Endometrial microvascular endothelial cells (primary cell): ENCODE measurements at regions not wholly inside any gene's neighbourhood (a gene's known extent, or its start where the extent isn't known, plus 50 kb on each side); places are given as distances from the start of the nearest gene placed in this dataset.

Experiments
- in situ Hi-C: cut with HindIII; loops from 2 replicates; pipeline ENCODE4 v1.10.0; 2017; ENCODE audit warnings: low sequenced_read_pairs, low pct_unique_long_range_greater_than_20kb; ENCODE audit errors: inconsistent ontology term

- in situ Hi-C loops = no loop called here
Measured at GRCh38 chr17:71260366-71260940, 860.4 kb upstream of the SOX9 start.

- in situ Hi-C loops = no loop called here
Measured at GRCh38 chr17:71262586-71262985, 858.2 kb upstream of the SOX9 start.

GRCh38 chr17:71267668-71268067 is 853.2 kb upstream of the SOX9 start:
- in situ Hi-C loops = no loop called here

GRCh38 chr17:71269201-71269600 is 851.6 kb upstream of the SOX9 start:
- in situ Hi-C loops = no loop called here

- in situ Hi-C loops = no loop called here
Measured at GRCh38 chr17:71273441-71273840, 847.4 kb upstream of the SOX9 start.

- in situ Hi-C loops = no loop called here
Measured at GRCh38 chr17:71276079-71276478, 844.7 kb upstream of the SOX9 start.

GRCh38 chr17:71283486-71283885 is 837.3 kb upstream of the SOX9 start:
- in situ Hi-C loops = no loop called here

- in situ Hi-C loops = no loop called here
Measured at GRCh38 chr17:71284032-71284755, 836.6 kb upstream of the SOX9 start.

- in situ Hi-C loops = no loop called here
Measured at GRCh38 chr17:71286625-71287024, 834.2 kb upstream of the SOX9 start.

- in situ Hi-C loops = no loop called here
Measured at GRCh38 chr17:71287071-71287823, 833.6 kb upstream of the SOX9 start.

- in situ Hi-C loops = no loop called here
Measured at GRCh38 chr17:71292006-71292405, 828.8 kb upstream of the SOX9 start.

- in situ Hi-C loops = no loop called here
Measured at GRCh38 chr17:71296005-71296404, 824.8 kb upstream of the SOX9 start.

GRCh38 chr17:71301063-71301462 is 819.8 kb upstream of the SOX9 start:
- in situ Hi-C loops = no loop called here

- in situ Hi-C loops = no loop called here
Measured at GRCh38 chr17:71302721-71303549, 817.9 kb upstream of the SOX9 start.

GRCh38 chr17:71304498-71305158 is 816.2 kb upstream of the SOX9 start:
- in situ Hi-C loops = no loop called here

- in situ Hi-C loops = no loop called here
Measured at GRCh38 chr17:71313866-71314265, 807.0 kb upstream of the SOX9 start.

- in situ Hi-C loops = no loop called here
Measured at GRCh38 chr17:71315568-71315967, 805.3 kb upstream of the SOX9 start.

GRCh38 chr17:71316176-71316897 is 804.5 kb upstream of the SOX9 start:
- in situ Hi-C loops = no loop called here
